ENCODE measurements at regions not wholly inside any gene's neighbourhood (a gene's known extent, or its start where the extent isn't known, plus 50 kb on each side); places are given as distances from the start of the nearest gene placed in this dataset.

DNA sequence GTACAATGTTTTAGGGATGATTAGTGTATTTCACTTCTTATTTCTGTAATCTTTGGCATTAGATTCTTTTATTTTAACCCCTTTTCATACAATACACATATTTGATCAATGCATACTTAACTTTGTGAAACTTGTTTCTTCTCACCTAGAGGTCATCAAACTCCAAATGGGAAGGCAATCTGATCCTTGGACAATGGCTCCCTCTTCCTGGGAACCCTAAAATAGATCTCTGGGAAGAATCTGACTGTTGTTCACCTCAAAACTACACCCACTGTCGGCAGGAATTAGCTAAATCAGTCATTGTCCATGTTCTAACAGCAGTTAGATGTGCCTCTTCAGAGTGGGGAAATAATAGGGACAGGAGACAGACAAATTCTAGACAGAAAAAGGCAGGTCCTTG, 707.4 kb upstream of the CHORDC1 start:
- H3K4me2 ChIP-seq (ENCODE audit: low read depth, low read length): no peak overlapping the region
- no peaks in the 10 kb centered on the region for H3K27me3 ChIP-seq (replicated peaks; ENCODE audit: insufficient read depth, low read length)
- no peaks in the 10 kb centered on the region for H3K36me3 ChIP-seq (replicated peaks; ENCODE audit: insufficient read depth, low read length)
- H3K9ac ChIP-seq (ENCODE audit: low read length): no peak overlapping the region
- H3K4me1 ChIP-seq (ENCODE audit: low read length): no peaks in the 10 kb centered on the region
- no peaks in the 10 kb centered on the region for H4K20me1 ChIP-seq (ENCODE audit: insufficient read depth, low read length)
- no peaks in the 10 kb centered on the region for H3K9me2 ChIP-seq (replicated peaks; ENCODE audit: insufficient read depth, low read length)
- no peak for DNase-seq
- TF ChIP-seq, protein P1, sequence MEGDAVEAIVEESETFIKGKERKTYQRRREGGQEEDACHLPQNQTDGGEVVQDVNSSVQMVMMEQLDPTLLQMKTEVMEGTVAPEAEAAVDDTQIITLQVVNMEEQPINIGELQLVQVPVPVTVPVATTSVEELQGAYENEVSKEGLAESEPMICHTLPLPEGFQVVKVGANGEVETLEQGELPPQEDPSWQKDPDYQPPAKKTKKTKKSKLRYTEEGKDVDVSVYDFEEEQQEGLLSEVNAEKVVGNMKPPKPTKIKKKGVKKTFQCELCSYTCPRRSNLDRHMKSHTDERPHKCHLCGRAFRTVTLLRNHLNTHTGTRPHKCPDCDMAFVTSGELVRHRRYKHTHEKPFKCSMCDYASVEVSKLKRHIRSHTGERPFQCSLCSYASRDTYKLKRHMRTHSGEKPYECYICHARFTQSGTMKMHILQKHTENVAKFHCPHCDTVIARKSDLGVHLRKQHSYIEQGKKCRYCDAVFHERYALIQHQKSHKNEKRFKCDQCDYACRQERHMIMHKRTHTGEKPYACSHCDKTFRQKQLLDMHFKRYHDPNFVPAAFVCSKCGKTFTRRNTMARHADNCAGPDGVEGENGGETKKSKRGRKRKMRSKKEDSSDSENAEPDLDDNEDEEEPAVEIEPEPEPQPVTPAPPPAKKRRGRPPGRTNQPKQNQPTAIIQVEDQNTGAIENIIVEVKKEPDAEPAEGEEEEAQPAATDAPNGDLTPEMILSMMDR (IDR thresholded peaks at IDR 0.05; ENCODE audit: low read length): no peak
- no peak for TF ChIP-seq EZH2 (optimal IDR thresholded peaks at IDR 0.05; ENCODE audit: low read depth, low read length)
- no peaks in the 10 kb centered on the region for H3F3A ChIP-seq (ENCODE audit: insufficient read depth, low read length)
- no peak overlapping the region for H3K27ac ChIP-seq (ENCODE audit: low read length)
- no peak overlapping the region for H2AFZ ChIP-seq (ENCODE audit: low read length)
- no peaks in the 10 kb centered on the region for H3K9me3 ChIP-seq (replicated peaks; ENCODE audit: insufficient read depth, low read length)
- no peaks in the 10 kb centered on the region for H3K79me2 ChIP-seq (ENCODE audit: low read length)
- no peak overlapping the region for H3K4me3 ChIP-seq (ENCODE audit: low read length)

DNA sequence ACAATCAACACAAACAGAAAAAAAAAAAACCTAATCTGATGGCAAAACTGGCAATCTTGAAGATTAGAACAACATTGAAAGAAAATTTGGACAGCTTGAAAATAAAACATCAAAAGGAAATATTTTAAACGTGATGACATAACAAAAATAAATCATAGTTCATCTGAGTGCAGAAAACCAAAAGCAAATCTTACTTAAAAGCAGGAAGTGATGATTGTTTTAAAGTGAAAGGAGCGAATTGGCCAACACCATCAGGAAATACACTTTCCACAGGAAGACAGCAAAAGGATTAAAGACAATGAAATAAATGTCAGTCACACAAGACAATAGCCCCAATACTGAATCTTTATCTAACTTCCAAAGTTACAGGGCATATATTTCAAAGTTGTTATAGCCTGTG, 696.5 kb upstream of the CHORDC1 start:
- no peaks in the 10 kb centered on the region for H3K79me2 ChIP-seq (ENCODE audit: low read length)
- no peak overlapping the region for H3K4me2 ChIP-seq (ENCODE audit: low read depth, low read length)
- H4K20me1 ChIP-seq (ENCODE audit: insufficient read depth, low read length): no peaks in the 10 kb centered on the region
- H3K9me3 ChIP-seq (replicated peaks; ENCODE audit: insufficient read depth, low read length): no peaks in the 10 kb centered on the region
- no peaks in the 10 kb centered on the region for H3K4me1 ChIP-seq (ENCODE audit: low read length)
- DNase-seq: no peak
- no peak overlapping the region for H3K27ac ChIP-seq (ENCODE audit: low read length)
- no peak overlapping the region for H3K4me3 ChIP-seq (ENCODE audit: low read length)
- H2AFZ ChIP-seq (ENCODE audit: low read length): no peak overlapping the region
- H3K27me3 ChIP-seq (replicated peaks; ENCODE audit: insufficient read depth, low read length): no peaks in the 10 kb centered on the region
- H3K36me3 ChIP-seq (replicated peaks; ENCODE audit: insufficient read depth, low read length): no peaks in the 10 kb centered on the region
- no peak for TF ChIP-seq EZH2 (optimal IDR thresholded peaks at IDR 0.05; ENCODE audit: low read depth, low read length)
- TF ChIP-seq, protein P1 (IDR thresholded peaks at IDR 0.05; ENCODE audit: low read length): no peak
- TF ChIP-seq EZH2phosphoT487 (IDR thresholded peaks at IDR 0.05; ENCODE audit: low read length): no peak
- no peaks in the 10 kb centered on the region for H3F3A ChIP-seq (ENCODE audit: insufficient read depth, low read length)
- no peak overlapping the region for H3K9ac ChIP-seq (ENCODE audit: low read length)
- no peaks in the 10 kb centered on the region for H3K9me2 ChIP-seq (replicated peaks; ENCODE audit: insufficient read depth, low read length)

DNA sequence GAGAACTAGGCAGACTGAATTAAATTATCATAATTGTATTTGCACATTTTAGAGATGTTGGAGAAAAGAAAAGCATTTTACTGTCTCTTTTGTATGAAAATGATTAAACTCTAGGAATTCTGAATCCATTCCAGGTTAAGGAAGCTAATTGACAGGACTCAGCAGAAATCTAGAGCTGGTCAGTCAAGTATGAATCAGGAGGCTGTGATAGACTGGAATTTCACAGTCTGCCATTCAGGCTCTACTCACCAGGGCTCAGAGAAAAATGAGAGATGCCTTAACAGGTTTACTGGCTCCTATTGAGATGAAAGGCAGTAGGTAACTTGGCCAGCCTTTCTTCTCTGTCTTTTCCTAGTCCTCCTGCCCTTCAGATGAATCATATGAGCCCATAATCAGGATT, 693.9 kb upstream of the CHORDC1 start:
- Histone ChIP-seq H3K27me3 (replicated peaks; ENCODE audit: insufficient read depth, low read length) (no peaks in the 10 kb centered on the region), H3K4me2 (ENCODE audit: low read depth, low read length) (no peak overlapping the region), H3K9me2 (replicated peaks; ENCODE audit: insufficient read depth, low read length) (no peaks in the 10 kb centered on the region), H3K36me3 (replicated peaks; ENCODE audit: insufficient read depth, low read length) (no peaks in the 10 kb centered on the region), H3K9me3 (replicated peaks; ENCODE audit: insufficient read depth, low read length) (no peaks in the 10 kb centered on the region), H3K27ac (ENCODE audit: low read length) (no peak overlapping the region), H3K4me1 (ENCODE audit: low read length) (no peaks in the 10 kb centered on the region), H4K20me1 (ENCODE audit: insufficient read depth, low read length) (no peaks in the 10 kb centered on the region), H3F3A (ENCODE audit: insufficient read depth, low read length) (no peaks in the 10 kb centered on the region), H3K4me3 (ENCODE audit: low read length) (no peak overlapping the region), H3K9ac (ENCODE audit: low read length) (no peak overlapping the region), H3K79me2 (ENCODE audit: low read length) (no peaks in the 10 kb centered on the region), H2AFZ (ENCODE audit: low read length) (no peak overlapping the region)
- TF ChIP-seq EZH2 (optimal IDR thresholded peaks at IDR 0.05; ENCODE audit: low read depth, low read length) (no peak), EZH2phosphoT487 (IDR thresholded peaks at IDR 0.05; ENCODE audit: low read length) (no peak)
- TF ChIP-seq, protein P1 (IDR thresholded peaks at IDR 0.05; ENCODE audit: low read length): no peak
- DNase-seq: no peak
